NCI-H146 treated with DMSO at 0.1 percent for 48 hours (cell line): ENCODE measurements at regions not wholly inside any gene's neighbourhood (a gene's known extent, or its start where the extent isn't known, plus 50 kb on each side); places are given as distances from the start of the nearest gene placed in this dataset.

Experiments used
- DNase-seq: peaks from one replicate; lab custom pipeline; 2025; ENCODE audit not compliant: unreplicated experiment; lab: John Stamatoyannopoulos, UW

GRCh38 chr2:64361151-64361938 lies 92.6 kb upstream of the LGALSL start:
- DNase-seq = no peak

GRCh38 chr2:64362562-64363026 lies 91.4 kb upstream of the LGALSL start:
- no peak for DNase-seq

- no peak for DNase-seq
Measured at GRCh38 chr2:64363140-64363539, 90.8 kb upstream of the LGALSL start.

- no peak for DNase-seq
Measured at GRCh38 chr2:64363848-64364247, 90.1 kb upstream of the LGALSL start.

- DNase-seq = no peak
Measured at GRCh38 chr2:64367444-64368232, 86.3 kb upstream of the LGALSL start.

- DNase-seq = no peak
Measured at GRCh38 chr2:64369706-64370105, 84.3 kb upstream of the LGALSL start.

GRCh38 chr2:64371727-64372126 lies 82.2 kb upstream of the LGALSL start:
- DNase-seq = no peak

GRCh38 chr2:64374686-64375085 lies 79.3 kb upstream of the LGALSL start:
- no peak for DNase-seq

GRCh38 chr2:64376926-64377325 lies 77.0 kb upstream of the LGALSL start:
- no peak for DNase-seq

- DNase-seq = no peak
Measured at GRCh38 chr2:64379186-64379585, 74.8 kb upstream of the LGALSL start.

GRCh38 chr2:64380853-64381527 lies 73.0 kb upstream of the LGALSL start:
- no peak for DNase-seq

GRCh38 chr2:64383016-64383591 lies 70.9 kb upstream of the LGALSL start:
- DNase-seq = no peak

GRCh38 chr2:64383881-64384280 lies 70.1 kb upstream of the LGALSL start:
- DNase-seq = no peak

- no peak for DNase-seq
Measured at GRCh38 chr2:64386676-64387075, 67.3 kb upstream of the LGALSL start.

GRCh38 chr2:64390586-64390985 lies 63.4 kb upstream of the LGALSL start:
- no peak for DNase-seq

GRCh38 chr2:64391424-64391823 lies 62.5 kb upstream of the LGALSL start:
- no peak for DNase-seq

GRCh38 chr2:64391940-64392339 lies 62.0 kb upstream of the LGALSL start:
- DNase-seq = no peak

GRCh38 chr2:64392529-64392928 lies 61.4 kb upstream of the LGALSL start:
- no peak for DNase-seq

- DNase-seq = no peak
Measured at GRCh38 chr2:64393383-64394010, 60.5 kb upstream of the LGALSL start.

GRCh38 chr2:64394153-64394552 lies 59.8 kb upstream of the LGALSL start:
- DNase-seq = no peak

GRCh38 chr2:64396001-64396400 lies 58.0 kb upstream of the LGALSL start:
- no peak for DNase-seq
